Karpas-422 (cell line): ENCODE measurements at regions not wholly inside any gene's neighbourhood (a gene's known extent, or its start where the extent isn't known, plus 50 kb on each side); places are given as distances from the start of the nearest gene placed in this dataset.
"Not testable (repeated sequence)": the region's sequence is repeated elsewhere in the genome, so short reads cannot be mapped to it uniquely, and the experiment has no call there.

Source experiments
- DNase-seq: peaks from one replicate; pipeline ENCODE4 v3.0.0-alpha.2; 2015
- H2AFZ ChIP-seq: fragments of 200-600 bp; sonication (generic); 2 replicates; pipeline ENCODE4 v1.6.1; 2014; ENCODE audit warnings: antibody characterized with exemption, low read length, mixed read lengths
- H3K27ac ChIP-seq: fragments of 200-600 bp; sonication (generic); 2 replicates; pipeline ENCODE4 v1.5.1; 2014; ENCODE audit warnings: mild to moderate bottlenecking, low read length, moderate library complexity
- H3K27me3 ChIP-seq: fragments of 200-600 bp; sonication (generic); 2 replicates; pipeline ENCODE4 v1.6.1; 2014; ENCODE audit warnings: low read length, mixed read lengths
- H3K36me3 ChIP-seq: fragments of 200-600 bp; sonication (generic); 2 replicates; pipeline ENCODE4 v1.6.1; 2014; ENCODE audit warnings: low read length, mixed read lengths; ENCODE audit not compliant: insufficient read depth
- H3K4me1 ChIP-seq: fragments of 200-600 bp; sonication (generic); 2 replicates; pipeline ENCODE4 v1.6.1; 2014; ENCODE audit warnings: mild to moderate bottlenecking, low read length, mixed read lengths
- H3K4me2 ChIP-seq: fragments of 200-600 bp; sonication (generic); 2 replicates; pipeline ENCODE4 v1.6.1; 2014; ENCODE audit warnings: low read length, low read depth, mild to moderate bottlenecking; ENCODE audit not compliant: poor library complexity, severe bottlenecking
- H3K4me3 ChIP-seq: fragments of 200-600 bp; sonication (generic); 2 replicates; pipeline ENCODE4 v1.5.1; 2014; ENCODE audit warnings: mild to moderate bottlenecking, antibody characterized with exemption, low read length, mixed read lengths
- H3K79me2 ChIP-seq: fragments of 200-600 bp; sonication (generic); 2 replicates; pipeline ENCODE4 v1.6.1; 2014; ENCODE audit warnings: mild to moderate bottlenecking, low read length, mixed read lengths
- H3K9ac ChIP-seq: fragments of 200-600 bp; sonication (generic); 2 replicates; pipeline ENCODE4 v1.6.0; 2014; ENCODE audit warnings: low read length
- H3K9me2 ChIP-seq: fragments of 200-600 bp; sonication (generic), shearing (Covaris generic); replicated peaks from 2 replicates; pipeline ENCODE4 v1.6.0; 2014; ENCODE audit warnings: mild to moderate bottlenecking, low read length, moderate library complexity; ENCODE audit not compliant: insufficient read depth
- H3K9me3 ChIP-seq: fragments of 300-700, 200-600 bp; sonication (generic); 2 replicates; pipeline ENCODE4 v1.6.1; 2014; ENCODE audit warnings: low read length, mixed read lengths
- H4K20me1 ChIP-seq: fragments of 200-600 bp; sonication (generic); 2 replicates; pipeline ENCODE4 v1.6.1; 2014; ENCODE audit warnings: mild to moderate bottlenecking, antibody characterized with exemption, low read length, low read depth; ENCODE audit not compliant: insufficient read depth

GRCh38 chr16:70014915-70015314 is 63.8 kb downstream of the CLEC18A start:
- H3K27ac ChIP-seq, H3K36me3 ChIP-seq, H3K9me3 ChIP-seq, H3K27me3 ChIP-seq, H2AFZ ChIP-seq, H3K9me2 ChIP-seq, H3K79me2 ChIP-seq, H4K20me1 ChIP-seq, H3K9ac ChIP-seq, H3K4me1 ChIP-seq, DNase-seq, H3K4me2 ChIP-seq, H3K4me3 ChIP-seq: not testable (repeated sequence)

DNA sequence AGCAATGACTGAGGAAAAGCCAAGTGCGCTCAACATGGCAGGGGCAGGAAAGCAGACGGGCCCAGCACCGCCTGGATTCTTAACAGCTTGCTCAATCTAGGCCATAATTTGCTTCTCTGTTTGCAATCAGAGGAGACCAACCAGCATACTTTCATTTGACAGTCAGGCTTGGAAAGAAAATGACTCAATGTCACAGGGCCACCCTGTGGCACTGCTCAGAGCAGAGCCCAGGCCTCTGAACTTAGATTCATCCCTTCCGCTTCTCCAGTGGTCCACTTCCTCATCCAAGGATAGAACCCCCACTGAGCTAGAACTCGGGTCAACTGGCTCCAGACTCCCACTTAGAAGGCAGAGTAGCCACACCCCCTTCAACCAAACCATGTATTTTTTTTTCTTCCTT is 65.6 kb downstream of the CLEC18A start:
- DNase-seq: not testable (repeated sequence)

DNA sequence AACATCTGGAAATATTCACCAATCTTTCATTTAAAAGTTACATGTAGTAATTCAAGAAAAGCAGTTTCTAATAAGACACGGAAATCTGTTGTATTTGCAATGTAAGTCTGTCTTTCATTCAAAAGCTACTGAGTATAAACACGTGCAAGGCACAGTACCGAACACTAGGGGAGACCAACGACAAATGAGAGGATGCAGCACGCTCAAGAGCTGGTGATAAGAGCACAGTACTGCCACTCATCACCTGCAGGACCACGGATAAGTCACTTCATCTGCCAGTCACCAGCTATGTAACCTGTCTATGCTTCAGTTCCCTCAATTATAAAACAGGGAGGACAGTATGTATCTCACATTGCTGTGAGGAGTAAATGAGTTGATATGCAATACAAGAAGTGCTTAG is 67.1 kb downstream of the CLEC18A start:
- H3K4me3 ChIP-seq: no peak overlapping the region
- no peak overlapping the region for H3K9ac ChIP-seq
- H3K27ac ChIP-seq: no peak overlapping the region
- DNase-seq: peak; percentile 81
- no peaks in the 10 kb centered on the region for H3K9me3 ChIP-seq
- no peaks in the 10 kb centered on the region for H3K79me2 ChIP-seq
- no peak overlapping the region for H3K4me2 ChIP-seq
- no peaks in the 10 kb centered on the region for H3K27me3 ChIP-seq
- H4K20me1 ChIP-seq: no peaks in the 10 kb centered on the region
- H2AFZ ChIP-seq: no peak overlapping the region
- no peaks in the 10 kb centered on the region for H3K9me2 ChIP-seq
- peaks cover 3% of the 10 kb centered on the region; the same call in 1 of the 2 replicates for H3K36me3 ChIP-seq
- H3K4me1 ChIP-seq: no peaks in the 10 kb centered on the region

More for the DNA sequence above, 65.6 kb downstream of the CLEC18A start:
- not testable (repeated sequence) for H2AFZ ChIP-seq, H3K9ac ChIP-seq, H3K9me3 ChIP-seq, H3K4me2 ChIP-seq, H3K4me3 ChIP-seq, H3K9me2 ChIP-seq, H4K20me1 ChIP-seq, H3K27ac ChIP-seq, H3K79me2 ChIP-seq, H3K27me3 ChIP-seq, H3K4me1 ChIP-seq, H3K36me3 ChIP-seq

DNA sequence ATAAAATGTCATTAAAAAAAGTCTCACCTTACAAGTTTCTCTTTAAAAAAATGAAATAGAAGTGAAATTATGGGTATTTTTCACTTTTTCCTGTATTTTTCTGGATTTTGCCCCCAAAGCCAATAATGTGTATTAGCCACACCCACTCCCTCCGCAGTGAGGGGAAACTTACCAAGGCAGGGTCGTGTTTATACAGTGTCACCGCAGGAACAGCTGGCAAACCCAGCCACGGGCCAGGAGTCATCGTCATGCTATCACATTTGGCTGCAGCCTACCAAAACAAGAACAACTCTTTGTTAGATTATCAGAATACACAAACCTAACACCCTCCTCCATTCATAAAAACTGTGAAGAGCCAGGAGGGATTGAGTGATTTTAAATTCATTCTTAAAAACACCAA is 72.1 kb downstream of the CLEC18A start:
- H3K79me2 ChIP-seq, H3K36me3 ChIP-seq, H3K9me2 ChIP-seq, H2AFZ ChIP-seq, H3K27ac ChIP-seq, H3K4me1 ChIP-seq, H3K4me2 ChIP-seq, H3K9me3 ChIP-seq, H4K20me1 ChIP-seq, DNase-seq, H3K9ac ChIP-seq, H3K4me3 ChIP-seq, H3K27me3 ChIP-seq: not testable (repeated sequence)

DNA sequence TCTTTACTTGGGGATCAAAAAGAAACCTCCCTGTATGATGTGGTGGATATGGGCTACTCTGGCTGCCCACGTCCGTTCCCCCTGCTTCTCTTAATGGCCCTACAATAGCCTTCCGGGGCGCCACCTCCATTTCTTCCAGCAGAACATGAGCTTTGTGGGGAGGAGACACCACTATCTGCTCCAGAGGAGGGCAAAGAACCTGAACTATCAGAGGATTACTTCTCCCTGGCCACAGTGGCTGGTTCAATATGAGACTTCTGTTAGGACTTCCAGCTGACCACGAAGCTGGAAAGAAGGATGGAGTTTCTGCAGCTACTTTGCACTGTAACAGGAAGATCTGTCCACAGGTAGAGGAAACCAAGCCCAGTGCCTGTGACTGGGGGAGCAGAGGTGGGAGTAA is 72.8 kb downstream of the CLEC18A start:
- not testable (repeated sequence) for DNase-seq, H4K20me1 ChIP-seq, H3K9me2 ChIP-seq, H3K27me3 ChIP-seq, H3K4me1 ChIP-seq, H3K9ac ChIP-seq, H3K27ac ChIP-seq, H2AFZ ChIP-seq, H3K9me3 ChIP-seq, H3K4me2 ChIP-seq, H3K4me3 ChIP-seq, H3K79me2 ChIP-seq, H3K36me3 ChIP-seq

DNA sequence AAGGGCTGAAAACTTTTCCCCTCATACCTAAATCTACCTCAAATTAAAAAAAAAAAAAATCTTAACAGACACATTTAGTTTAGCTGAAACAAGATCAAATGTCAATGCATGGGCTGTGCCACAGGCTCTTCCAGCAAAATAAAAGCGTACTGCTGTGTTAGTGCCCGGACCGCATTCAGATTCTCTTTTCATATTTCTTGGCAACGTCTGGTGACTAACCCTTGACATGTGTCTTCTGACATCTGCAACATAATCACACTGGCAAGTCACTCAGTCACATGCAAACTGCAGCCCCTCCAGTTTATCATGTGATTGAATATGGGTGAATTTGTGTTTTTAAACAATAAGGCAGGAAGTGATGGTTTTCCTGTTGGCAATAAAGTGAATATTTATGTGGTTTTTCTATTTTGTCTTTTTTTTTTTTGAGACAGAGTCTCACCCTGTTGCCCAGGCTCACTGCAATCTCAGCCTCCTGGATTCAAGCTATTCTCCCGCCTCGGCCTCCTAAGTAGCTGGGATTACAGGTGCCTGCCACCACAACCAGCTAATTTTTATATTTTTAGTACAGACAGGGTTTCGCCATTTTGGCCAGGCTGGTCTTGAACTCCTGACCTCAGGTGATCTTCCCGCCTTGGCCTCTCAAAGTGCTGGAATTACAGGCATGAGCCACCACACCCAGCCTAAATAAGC is 75.2 kb downstream of the CLEC18A start:
- not testable (repeated sequence) for H4K20me1 ChIP-seq, DNase-seq, H3K4me2 ChIP-seq, H2AFZ ChIP-seq, H3K27me3 ChIP-seq, H3K9me3 ChIP-seq, H3K27ac ChIP-seq, H3K9ac ChIP-seq, H3K36me3 ChIP-seq, H3K4me1 ChIP-seq, H3K79me2 ChIP-seq, H3K4me3 ChIP-seq, H3K9me2 ChIP-seq

- not testable (repeated sequence) for H3K79me2 ChIP-seq, DNase-seq, H3K27ac ChIP-seq, H3K4me3 ChIP-seq, H3K36me3 ChIP-seq, H3K9me2 ChIP-seq, H3K9ac ChIP-seq, H3K4me2 ChIP-seq, H2AFZ ChIP-seq, H3K4me1 ChIP-seq, H4K20me1 ChIP-seq, H3K27me3 ChIP-seq, H3K9me3 ChIP-seq
Observed at GRCh38 chr16:70032906-70033305, 81.2 kb upstream of the PDPR start.

DNA sequence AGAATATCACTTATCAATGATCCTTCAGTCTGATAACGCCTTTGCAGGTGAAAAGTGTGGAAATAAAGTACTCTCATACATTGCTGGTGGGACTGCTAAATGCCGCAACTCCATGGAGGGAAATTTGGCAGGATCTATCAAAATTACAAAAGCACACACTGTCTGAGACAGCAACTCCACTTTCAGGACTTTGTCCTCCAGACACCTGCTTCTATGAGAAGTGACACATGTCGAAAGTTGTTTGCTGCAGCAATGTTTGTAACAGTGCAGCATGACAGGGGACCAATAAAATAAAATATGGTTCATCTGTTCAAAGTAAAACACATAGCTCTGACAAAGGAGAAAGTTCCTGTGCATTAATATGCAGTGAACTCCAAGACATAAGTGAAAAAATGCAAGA is 76.2 kb upstream of the PDPR start:
- H3K79me2 ChIP-seq: not testable (repeated sequence)

GRCh38 chr16:70040554-70040953 is 73.6 kb upstream of the PDPR start:
- H3K4me3 ChIP-seq, H3K9me2 ChIP-seq, H2AFZ ChIP-seq, H3K27me3 ChIP-seq, H3K27ac ChIP-seq, H3K9me3 ChIP-seq, H3K4me2 ChIP-seq, H3K9ac ChIP-seq, DNase-seq, H4K20me1 ChIP-seq, H3K4me1 ChIP-seq, H3K79me2 ChIP-seq, H3K36me3 ChIP-seq: not testable (repeated sequence)

More for the DNA sequence above, 76.2 kb upstream of the PDPR start:
- not testable (repeated sequence) for H3K9me3 ChIP-seq, H3K27me3 ChIP-seq, H4K20me1 ChIP-seq, H3K4me3 ChIP-seq, H2AFZ ChIP-seq, H3K9me2 ChIP-seq, H3K9ac ChIP-seq, H3K27ac ChIP-seq, DNase-seq, H3K4me1 ChIP-seq, H3K36me3 ChIP-seq, H3K4me2 ChIP-seq
